Caki2 (cell line): ENCODE measurements at regions not wholly inside any gene's neighbourhood (a gene's known extent, or its start where the extent isn't known, plus 50 kb on each side); places are given as distances from the start of the nearest gene placed in this dataset.
"Not testable (repeated sequence)": the region's sequence is repeated elsewhere in the genome, so short reads cannot be mapped to it uniquely, and the experiment has no call there.

Experiments
- DNase-seq: peaks from one replicate; pipeline ENCODE4 v3.0.0-alpha.2; 2015; ENCODE audit warnings: low read depth
- in situ Hi-C: cut with HindIII; loops from 2 replicates; pipeline ENCODE4 v1.10.0; 2016; ENCODE audit warnings: low sequenced_read_pairs, low pct_unique_long_range_greater_than_20kb, mixed read lengths

- in situ Hi-C loops: no loop called here
- no peak for DNase-seq
Measured at GRCh38 chr18:76080430-76080829, 414.6 kb downstream of the ZNF516 start.

GRCh38 chr18:76075777-76076176 lies 419.3 kb downstream of the ZNF516 start:
- in situ Hi-C loops: no loop called here
- no peak for DNase-seq

GRCh38 chr18:76064998-76065397 lies 430.0 kb downstream of the ZNF516 start:
- in situ Hi-C loops: no loop called here

GRCh38 chr18:76058146-76058545 lies 436.9 kb downstream of the ZNF516 start:
- DNase-seq: no peak
- in situ Hi-C loops: no loop called here

More at GRCh38 chr18:76064998-76065397, 430.0 kb downstream of the ZNF516 start:
- no peak for DNase-seq

- DNase-seq: no peak
- in situ Hi-C loops: no loop called here
Measured at GRCh38 chr18:76057386-76057785, 437.7 kb downstream of the ZNF516 start.

GRCh38 chr18:76056471-76057110 lies 438.5 kb downstream of the ZNF516 start:
- DNase-seq: no peak
- in situ Hi-C loops: no loop called here

GRCh38 chr18:76055578-76055977 lies 439.5 kb downstream of the ZNF516 start:
- in situ Hi-C loops: no loop called here

GRCh38 chr18:76055025-76055424 lies 440.0 kb downstream of the ZNF516 start:
- no peak for DNase-seq
- in situ Hi-C loops: no loop called here

More at GRCh38 chr18:76055578-76055977, 439.5 kb downstream of the ZNF516 start:
- no peak for DNase-seq

GRCh38 chr18:76054156-76054555 lies 440.9 kb downstream of the ZNF516 start:
- in situ Hi-C loops: no loop called here
- no peak for DNase-seq

GRCh38 chr18:76053551-76053950 lies 441.5 kb downstream of the ZNF516 start:
- in situ Hi-C loops: no loop called here
- no peak for DNase-seq

GRCh38 chr18:76052227-76052595 lies 442.8 kb downstream of the ZNF516 start:
- no peak for DNase-seq
- in situ Hi-C loops: no loop called here

- in situ Hi-C loops: no loop called here
- no peak for DNase-seq
Measured at GRCh38 chr18:76051396-76052226, 443.4 kb downstream of the ZNF516 start.

GRCh38 chr18:76046221-76046620 lies 448.8 kb downstream of the ZNF516 start:
- DNase-seq: no peak
- in situ Hi-C loops: no loop called here

GRCh38 chr18:76042511-76042910 lies 452.5 kb downstream of the ZNF516 start:
- DNase-seq: no peak
- in situ Hi-C loops: no loop called here

GRCh38 chr18:76018210-76018609 lies 476.8 kb downstream of the ZNF516 start:
- DNase-seq: no peak
- in situ Hi-C loops: no loop called here

GRCh38 chr18:76013057-76013456 lies 482.0 kb downstream of the ZNF516 start:
- in situ Hi-C loops: no loop called here
- no peak for DNase-seq

GRCh38 chr18:76005632-76006208 lies 489.3 kb downstream of the ZNF516 start:
- in situ Hi-C loops: no loop called here
- DNase-seq: no peak

- in situ Hi-C loops, DNase-seq: not testable (repeated sequence)
Measured at GRCh38 chr18:75987913-75988312, 507.1 kb downstream of the ZNF516 start.

- no peak for DNase-seq
- in situ Hi-C loops: no loop called here
Measured at GRCh38 chr18:75984853-75985252, 510.2 kb downstream of the ZNF516 start.
